HG03558 (cell line): ENCODE measurements at regions not wholly inside any gene's neighbourhood (a gene's known extent, or its start where the extent isn't known, plus 50 kb on each side); places are given as distances from the start of the nearest gene placed in this dataset.

Experiments
- ATAC-seq: cut with Tn5 transposase; IDR thresholded peaks from one replicate; pipeline ENCODE4 v1.9.1; 2021; ENCODE audit warnings: moderate number of reproducible peaks; ENCODE audit not compliant: unreplicated experiment; ENCODE audit errors: extremely low read depth

DNA sequence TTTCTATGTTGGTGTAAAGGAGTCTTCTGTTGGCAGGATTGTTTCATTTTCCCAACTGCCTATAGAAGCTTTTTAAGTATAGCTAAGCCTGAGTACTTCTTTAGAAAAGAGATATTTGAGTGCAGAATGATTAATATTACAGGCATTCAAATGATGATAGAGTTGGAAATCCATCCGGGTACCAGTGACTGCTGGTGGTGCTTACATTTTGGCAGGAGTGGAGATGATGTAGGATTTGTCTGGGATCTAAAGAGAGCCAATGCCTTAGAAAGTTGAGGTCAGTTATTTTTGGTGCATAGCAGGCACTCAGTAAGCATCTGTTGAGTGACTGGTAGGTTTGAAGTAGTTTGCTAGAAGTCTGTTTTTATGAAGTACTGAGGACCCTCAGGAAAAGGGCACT is 433.5 kb downstream of the DMAC1 start:
- no peak for ATAC-seq

DNA sequence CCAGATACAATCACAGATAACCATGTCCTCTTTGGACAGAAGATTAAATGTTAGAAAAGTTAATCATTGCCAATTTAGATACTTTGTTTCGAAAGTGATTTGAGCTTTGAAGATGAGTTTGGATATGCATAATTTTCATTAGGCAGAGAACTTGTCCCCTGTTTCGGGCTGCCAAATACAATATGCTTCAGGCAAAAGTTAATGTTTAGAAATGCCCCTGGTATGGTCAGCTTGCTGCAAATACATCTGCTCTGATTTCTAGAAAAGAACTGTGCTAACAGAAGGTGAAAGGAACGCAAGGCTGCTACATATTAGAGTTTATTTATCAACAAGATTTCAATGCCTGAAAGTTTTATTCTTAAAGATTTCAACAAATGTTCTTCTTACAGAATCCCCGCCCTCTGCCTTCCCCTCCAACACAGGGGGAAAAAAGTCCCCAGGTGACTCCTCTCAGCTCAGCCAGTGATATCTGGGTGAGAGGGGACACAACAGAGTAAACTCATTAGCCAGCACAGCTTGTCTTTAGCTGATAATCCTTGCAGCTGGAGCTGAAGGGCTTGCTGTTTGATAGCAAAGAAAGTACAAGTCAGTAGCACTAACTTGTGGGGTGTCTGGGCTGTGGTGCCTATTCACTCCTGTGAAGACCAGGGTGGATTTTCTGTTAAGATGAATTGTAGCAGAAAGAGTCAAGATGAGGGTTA is 435.7 kb downstream of the DMAC1 start:
- no peak for ATAC-seq

DNA sequence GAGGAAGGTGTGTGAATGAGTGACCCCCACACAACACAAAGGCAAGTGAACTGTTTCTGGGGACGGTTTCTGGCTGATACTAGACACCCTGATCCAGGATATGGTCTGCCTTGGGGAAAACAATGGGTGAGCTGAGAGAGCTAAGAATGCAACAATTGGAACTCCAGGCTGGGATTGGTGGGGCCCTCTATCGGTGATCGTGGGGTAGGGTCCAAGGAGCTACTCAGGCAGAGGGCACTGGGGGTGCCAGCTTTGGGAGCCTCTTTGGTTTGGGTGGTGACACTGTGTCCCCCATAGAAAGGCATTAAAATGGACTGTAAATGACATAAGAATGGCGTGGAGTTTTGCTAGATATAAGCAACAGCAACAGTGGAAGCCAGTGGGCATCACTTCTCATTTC is 439.1 kb downstream of the DMAC1 start:
- no peak for ATAC-seq

DNA sequence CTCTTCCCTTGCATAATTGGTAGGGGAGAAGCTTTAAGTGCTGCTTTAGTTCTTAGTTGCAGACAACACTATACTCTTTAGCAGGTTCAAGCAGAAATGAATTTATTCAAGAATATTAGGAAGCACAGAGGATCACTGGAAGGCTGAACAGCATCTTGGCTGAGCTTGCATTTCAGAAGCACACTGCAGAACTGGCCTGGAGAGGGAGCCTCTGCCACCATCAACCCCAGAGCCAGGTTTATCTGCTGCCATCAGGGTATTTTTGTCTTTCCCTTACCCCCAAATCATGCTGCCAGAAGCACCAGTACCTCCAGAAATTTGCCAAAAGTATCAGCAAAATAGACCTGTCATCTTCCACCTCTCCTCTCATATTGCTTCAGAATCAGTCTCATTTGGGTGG is 440.7 kb downstream of the DMAC1 start:
- ATAC-seq = no peak

DNA sequence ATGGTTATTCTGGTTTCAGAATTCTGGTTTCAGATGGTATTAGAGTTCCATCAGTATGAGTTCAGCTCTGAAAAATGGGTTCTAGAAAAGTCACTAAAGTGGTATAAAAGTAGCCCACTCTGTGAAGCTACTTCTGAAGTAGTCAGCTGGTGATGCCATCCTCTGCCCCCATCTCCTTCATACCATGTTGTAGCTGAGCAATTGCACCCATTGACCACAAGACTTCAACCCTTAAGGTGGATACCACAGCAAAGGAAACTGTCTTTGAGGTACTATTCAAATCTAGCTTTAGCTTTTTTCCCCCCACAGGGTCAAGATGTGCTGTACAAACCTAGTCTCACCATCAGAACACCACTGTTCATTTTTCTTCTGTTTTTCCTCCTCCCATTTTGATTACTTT is 444.9 kb downstream of the DMAC1 start:
- ATAC-seq = no peak

DNA sequence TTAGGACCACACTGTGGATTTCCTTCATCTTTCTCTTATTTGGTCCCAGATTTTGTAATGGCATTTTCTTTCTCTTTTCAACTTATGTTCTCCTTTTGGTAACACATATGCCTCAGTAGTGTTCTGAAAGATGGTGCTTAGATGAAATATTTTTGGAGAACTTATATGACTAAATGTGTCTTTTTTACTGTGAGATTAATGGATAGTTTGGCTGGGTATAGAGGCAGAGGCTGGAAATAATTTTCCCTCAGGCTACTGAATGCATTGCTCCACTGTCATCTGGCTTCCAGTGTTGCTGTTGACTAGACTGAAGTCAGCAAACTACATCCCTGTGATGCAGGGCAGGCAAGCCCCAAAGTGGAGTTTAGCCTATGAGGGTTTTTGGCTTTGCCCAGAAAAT is 450.9 kb downstream of the DMAC1 start:
- no peak for ATAC-seq

DNA sequence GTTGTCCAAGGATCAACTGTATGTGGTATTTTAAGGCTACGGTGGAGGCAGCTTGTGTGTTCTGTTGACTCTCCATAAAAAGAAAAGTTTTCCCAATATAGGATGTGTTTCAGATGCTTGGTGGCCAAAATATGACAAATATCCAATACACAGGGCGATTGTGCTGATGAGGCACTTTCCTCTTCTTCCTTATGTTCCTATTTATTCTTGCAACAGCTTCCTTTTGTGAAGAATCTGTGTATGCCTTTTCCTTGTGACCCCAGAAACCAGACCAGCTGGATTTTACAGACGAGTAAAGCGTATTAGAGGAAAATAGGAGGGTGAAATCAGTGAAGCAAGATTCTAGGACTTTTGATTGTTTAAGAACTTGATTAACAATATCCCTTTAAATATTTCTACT is 452.0 kb downstream of the DMAC1 start:
- no peak for ATAC-seq

DNA sequence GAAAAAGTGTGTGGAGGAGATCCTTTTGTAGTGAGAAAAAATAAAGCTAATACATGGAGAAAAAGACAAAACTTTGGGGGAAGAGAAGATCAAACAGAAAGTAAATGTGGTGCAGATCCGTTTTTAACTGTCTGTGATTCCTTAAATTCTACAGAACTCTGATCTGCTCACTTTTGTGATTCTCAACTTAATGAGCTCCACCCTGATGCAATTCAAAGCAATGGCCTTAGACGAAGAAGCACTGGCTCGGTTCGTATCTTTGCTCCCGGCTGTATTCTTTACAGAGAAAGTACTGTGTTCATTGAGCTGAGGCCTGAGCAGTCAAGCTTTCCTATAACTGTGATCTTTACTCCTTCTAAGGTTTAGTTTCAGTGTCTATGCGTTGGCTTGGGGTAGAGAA is 453.4 kb downstream of the DMAC1 start:
- no peak for ATAC-seq

DNA sequence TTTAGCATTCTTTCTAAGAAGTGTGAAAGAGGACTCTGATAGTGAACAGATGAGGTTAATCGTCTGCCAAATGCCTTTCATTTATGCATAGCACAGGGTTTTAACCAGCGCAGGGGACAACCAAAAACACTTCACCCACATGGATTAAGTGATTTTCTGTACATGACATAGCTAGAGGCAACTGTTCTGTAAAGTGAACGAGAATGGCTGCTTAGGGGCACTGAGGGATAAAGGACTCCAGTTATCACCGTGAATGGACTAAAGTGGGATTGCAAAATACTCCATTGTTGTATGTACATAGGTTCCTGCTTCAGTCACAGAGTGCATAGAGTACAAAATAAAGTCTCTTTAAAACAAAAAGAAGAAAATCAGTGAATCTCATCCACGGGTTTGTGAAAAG is 456.8 kb downstream of the DMAC1 start:
- ATAC-seq = no peak

DNA sequence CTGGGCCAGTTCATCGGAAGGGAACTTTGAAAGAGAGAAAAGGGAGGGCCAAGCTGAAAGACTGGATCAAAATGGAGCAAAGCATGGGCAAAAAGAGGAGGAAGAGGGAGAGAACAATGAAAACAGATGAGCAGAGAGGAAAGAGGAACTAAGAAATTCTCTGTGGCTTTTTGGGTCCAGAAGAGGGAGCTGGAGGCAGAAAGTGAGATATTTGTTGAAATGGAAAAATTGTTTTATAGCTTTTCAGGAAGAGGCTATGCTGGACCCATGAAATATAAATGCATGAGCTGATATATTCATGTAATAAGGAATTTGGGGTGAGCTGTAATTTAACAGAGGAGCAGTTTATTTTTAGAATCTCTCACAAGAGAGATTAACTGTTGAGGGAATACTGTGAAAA is 457.3 kb downstream of the DMAC1 start:
- ATAC-seq = peak; percentile 77

DNA sequence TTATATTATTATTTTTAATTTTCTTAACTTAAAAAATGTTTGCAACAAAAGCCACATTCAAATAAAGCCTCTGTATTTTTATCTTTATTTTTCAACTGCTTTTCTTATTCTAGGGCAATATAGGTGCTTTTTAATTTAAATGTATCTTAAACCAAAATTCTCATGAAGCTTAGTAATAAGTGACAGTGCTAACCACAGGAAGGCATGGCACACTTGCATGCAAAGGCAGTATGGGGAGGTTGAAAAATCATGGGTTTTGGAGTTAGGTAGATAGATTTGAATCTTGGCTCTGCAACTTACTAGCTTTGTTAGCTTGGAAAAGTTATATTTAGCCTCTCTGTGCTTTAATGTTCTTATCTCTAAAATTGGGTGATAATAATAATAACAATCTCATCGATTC is 458.0 kb downstream of the DMAC1 start:
- ATAC-seq = no peak

DNA sequence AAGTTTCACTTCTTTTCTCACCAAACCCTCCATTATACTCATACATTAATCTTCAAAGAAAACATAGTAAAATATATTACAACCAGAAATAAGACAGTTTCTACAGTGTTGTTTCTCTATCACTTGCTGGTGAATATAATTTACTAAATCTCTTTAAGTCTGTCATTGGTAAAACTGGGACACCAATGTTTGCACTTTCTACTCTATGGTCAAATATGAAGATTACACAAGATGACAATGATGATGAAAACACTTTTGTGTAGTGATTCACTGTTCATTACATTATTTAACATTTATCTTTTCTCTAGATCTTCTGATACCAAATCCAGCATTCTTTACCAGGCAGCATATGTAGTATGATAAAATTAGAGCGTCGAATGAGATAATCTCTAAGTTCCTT is 459.1 kb downstream of the DMAC1 start:
- ATAC-seq = no peak

DNA sequence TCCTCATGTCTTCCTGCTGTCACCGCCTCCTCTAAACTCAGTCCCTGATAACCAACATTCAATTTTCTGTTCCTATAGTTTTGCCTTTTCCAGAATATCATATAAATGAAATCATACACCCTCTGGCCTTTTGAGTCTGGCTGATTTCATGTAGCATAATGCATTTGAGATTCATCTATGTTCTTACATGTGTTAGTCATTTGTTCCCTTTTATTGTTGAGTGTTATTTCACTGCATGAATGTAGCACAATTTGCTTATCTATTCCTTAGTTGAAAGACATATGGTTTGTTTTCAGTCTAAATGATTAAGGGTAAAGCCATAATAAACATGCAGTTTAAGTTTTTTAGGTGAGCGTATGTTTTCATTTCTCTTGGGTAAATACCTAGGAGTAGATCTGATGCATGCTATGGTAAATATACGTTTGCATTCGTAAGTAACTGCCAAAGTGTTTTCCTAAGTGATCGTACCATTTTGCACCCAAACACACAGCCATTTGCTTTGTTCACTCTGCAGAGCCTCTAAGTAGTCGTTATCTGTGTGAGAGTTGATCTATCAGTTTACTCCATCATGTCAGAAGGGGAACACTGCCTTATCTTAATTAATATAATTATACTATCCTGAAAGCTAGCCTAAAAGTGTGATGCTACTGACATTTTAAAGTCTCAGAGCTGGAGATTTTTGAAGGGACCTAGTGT is 460.8 kb downstream of the DMAC1 start:
- ATAC-seq = no peak

DNA sequence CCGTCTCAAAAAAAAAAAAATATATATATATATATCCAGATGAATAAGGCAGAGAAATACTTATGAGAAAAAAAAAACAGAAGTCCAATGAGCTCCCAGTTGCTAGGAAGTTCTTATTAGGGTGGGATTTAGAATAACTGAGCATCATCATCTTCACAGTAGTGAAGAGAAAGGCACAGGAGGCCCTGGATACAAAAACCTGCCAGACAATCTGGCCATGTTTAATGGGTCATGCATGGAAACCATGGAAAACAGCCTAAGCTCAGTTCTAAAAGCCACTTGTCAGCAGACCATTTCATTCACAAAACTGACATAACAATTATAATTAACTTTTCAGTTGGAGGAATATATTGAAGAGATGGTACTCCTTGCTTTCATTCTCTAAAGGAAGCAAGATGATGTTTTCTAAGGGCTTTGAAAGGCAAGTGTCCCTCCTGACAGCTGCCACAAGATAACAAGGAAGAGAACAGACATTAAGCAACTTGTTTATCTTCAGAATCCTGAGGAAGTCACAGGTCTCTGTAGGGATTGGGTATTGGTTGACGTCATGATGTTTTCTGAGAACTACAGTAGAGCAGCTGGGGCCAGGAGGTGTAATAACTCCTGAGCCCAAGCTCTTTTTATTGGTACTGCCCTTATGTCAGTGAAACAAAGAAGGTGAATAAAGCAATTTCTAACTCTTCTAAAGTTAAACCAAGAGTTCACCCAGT is 463.1 kb downstream of the DMAC1 start:
- no peak for ATAC-seq

DNA sequence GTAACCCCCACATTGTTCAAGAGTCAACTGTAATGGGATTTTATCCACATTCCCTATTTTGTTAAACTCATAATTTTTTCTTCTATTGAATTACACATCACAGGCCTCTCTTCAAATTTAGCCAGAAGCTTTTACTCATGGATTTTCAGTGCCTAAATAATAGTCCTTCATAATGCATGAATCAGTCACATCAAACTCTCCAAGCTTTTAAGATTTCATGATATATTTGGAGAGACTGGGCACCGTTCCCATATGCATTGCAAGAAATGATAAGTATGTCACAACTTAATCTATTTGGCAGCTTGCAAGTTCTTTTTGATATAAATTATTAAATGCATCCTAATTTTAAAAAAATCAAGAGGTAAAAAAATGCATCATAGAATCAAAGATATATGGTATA is 465.9 kb downstream of the DMAC1 start:
- ATAC-seq = no peak

DNA sequence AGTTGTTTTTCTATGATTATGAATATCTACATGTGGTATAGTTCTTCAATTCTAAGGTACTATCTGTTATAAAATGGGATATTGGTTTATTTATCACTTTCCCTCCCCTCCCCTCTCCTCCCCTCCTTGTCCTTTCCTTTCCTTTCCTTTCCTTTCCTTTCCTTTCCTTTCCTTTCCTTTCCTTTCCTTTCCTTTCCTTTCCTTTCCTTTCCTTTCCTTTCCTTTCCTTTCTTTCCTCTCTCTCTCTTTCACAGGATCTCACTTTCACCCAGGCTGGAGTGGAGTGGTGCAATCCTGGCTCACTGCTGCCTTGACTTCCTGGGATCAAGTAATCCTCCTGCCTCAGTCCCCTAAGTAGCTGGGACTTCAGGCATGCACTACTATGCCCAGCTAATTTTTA is 466.8 kb downstream of the DMAC1 start:
- no peak for ATAC-seq

DNA sequence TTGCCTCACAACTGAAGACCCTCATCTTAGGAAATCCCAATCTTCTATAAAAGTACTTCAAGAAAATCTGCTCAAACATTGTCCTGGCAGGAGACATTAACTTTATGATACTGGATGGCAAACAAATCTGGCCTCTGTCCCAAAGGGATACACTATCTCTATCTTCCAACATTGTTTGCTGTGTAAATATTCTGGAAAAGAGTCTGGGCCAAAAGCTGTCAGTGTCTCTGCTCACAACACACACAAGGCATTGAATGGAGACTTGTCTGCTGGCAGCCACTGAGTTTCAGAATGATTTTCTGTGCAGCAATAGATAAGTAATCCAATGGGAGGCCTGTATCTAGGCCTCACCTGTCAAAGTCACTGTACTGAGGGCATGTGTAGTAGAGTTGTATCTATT is 471.1 kb downstream of the DMAC1 start:
- no peak for ATAC-seq

DNA sequence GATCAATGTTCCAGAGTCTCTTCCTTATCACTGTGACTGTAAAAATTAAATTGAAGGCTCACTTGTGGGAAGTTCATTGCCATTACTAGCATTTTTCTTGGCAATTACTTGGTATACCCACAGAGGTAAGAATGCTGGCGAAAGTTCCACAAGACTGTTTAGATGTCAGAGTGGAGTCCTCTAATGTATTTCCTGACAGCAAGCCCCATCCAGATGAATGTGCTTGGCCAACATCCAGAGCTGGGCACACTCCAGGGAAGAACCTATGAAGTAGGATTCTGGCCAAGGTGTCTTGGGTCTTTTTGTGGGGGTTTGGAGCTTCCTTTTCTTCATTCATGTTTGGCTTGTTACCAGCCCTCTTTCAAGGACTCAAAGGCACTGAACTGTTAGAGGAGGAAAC is 473.6 kb downstream of the DMAC1 start:
- ATAC-seq = no peak

DNA sequence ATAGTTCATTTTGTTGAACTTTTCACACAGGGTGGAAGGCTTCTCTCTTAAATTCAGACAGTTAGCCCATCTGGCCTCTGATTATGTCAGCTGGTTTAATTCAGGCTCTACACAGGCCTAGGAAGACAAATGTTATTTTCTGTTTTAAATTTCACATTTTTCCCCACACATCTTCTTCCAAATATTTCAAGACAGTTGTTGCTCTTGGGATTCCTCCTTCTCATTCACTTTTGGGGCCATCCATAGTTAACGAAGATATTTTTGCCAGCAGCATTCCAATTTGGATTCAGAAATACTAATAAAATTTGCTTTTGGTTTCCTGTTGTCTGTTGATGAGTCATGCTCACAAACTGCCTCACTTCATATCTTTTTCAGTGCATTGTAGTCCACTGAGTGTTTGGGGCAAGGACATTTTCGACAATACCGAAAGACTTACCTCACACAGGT is 475.4 kb downstream of the DMAC1 start:
- no peak for ATAC-seq

DNA sequence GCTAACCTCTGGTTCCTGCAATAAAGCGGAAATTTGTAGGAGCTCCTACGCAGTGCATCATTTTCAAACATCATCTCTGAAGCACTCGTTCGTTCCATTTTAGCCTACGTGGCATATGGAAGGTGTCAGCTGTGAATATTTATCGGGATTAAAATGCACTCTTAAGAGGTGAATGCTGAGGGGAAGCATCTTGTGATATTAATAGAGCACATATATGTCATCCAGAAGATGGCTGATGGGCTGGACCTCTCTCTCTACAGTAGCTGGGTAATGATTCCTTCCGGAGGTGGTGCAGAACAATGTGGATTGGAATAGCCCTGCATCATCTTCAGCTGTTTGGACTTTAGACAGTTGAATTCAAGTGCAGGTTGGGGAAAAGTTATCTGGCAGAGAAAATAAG is 478.7 kb downstream of the DMAC1 start:
- ATAC-seq = no peak

DNA sequence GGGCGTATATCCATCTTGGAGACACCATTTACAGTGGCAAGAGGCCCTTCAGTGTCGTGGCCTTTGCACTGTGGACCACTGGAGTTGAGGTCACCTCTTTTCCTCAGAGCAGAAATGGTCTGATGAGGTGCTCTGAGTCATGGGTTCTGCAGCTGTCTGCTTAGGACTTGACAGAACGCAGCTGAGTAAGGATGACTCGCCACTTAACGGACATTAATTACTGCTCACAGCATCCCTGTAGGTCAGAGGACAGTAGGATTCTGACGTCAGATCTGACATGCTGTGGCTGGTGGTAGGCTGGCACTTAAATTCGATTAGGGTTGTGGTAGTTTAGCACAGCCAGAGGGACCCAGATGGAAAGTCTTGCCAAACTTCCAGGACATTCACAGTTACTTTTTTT is 479.4 kb downstream of the DMAC1 start:
- ATAC-seq = no peak

DNA sequence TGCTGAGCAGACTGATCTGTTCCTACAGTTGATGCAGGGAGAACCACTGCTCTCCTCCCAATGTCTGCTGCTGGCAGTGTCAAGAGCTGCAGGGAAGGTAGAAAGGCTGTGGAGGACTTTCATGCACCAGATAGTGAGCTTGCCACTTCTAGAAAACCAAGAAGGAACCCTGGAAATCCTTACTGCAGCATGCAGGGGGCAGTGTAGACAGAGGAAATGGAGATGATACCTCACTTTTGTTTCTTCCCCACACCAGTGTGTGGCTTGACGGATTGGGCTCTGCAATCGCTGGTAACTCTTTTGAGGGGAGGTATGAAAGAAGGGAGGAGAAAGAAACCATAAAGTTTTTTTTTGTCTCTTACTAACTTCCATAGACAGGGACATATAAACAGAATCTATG is 480.7 kb downstream of the DMAC1 start:
- no peak for ATAC-seq
